Fibroblast of lung (primary cell): ENCODE measurements at regions not wholly inside any gene's neighbourhood (a gene's known extent, or its start where the extent isn't known, plus 50 kb on each side); places are given as distances from the start of the nearest gene placed in this dataset.
"Not testable (repeated sequence)": the region's sequence is repeated elsewhere in the genome, so short reads cannot be mapped to it uniquely, and the experiment has no call there.

Experiments
- DNase-seq, 2 donors: peaks; one replicate each; pipeline versions ENCODE4 v3.0.0 to v3.0.0-alpha.2; 2010; ENCODE audit warnings: low read depth in 2 of 2
- H2AFZ ChIP-seq: 2 replicates; pipeline ENCODE4 v1.5.1; 2012; ENCODE audit warnings: low read length, control low read depth, inconsistent platforms
- H3K27ac ChIP-seq: 2 replicates; pipeline ENCODE4 v1.5.1; 2011; ENCODE audit warnings: low read length, control low read depth; ENCODE audit not compliant: insufficient read depth
- H3K27me3 ChIP-seq: 2 replicates; pipeline ENCODE4 v1.5.1; 2011; ENCODE audit warnings: mild to moderate bottlenecking, low read length; ENCODE audit not compliant: control insufficient read depth, insufficient read depth
- H3K36me3 ChIP-seq: 2 replicates; pipeline ENCODE4 v1.5.1; 2011; ENCODE audit warnings: low read length; ENCODE audit not compliant: control insufficient read depth, insufficient read depth
- H3K4me1 ChIP-seq: 2 replicates; pipeline ENCODE4 v1.5.1; 2011; ENCODE audit warnings: low read length; ENCODE audit not compliant: control insufficient read depth, insufficient read depth; ENCODE audit errors: extremely low read depth
- H3K4me2 ChIP-seq: 2 replicates; pipeline ENCODE4 v1.5.1; 2011; ENCODE audit warnings: low read length, control low read depth; ENCODE audit not compliant: insufficient read depth; ENCODE audit errors: extremely low read depth
- H3K4me3 ChIP-seq, 4 experiments: fragments of 200-600 bp in 1 of 4; sonication (generic) in 1 of 4; replicated peaks in 1 of 4; 2 replicates each; pipeline ENCODE4 v1.5.1; 2011 to 2016; ENCODE audit warnings: low read length in 4 of 4, low read depth in 3 of 4, mild to moderate bottlenecking in 3 of 4, control low read depth in 2 of 4, inconsistent platforms in 1 of 4, mixed read lengths in 1 of 4; ENCODE audit not compliant: insufficient read depth in 1 of 4; ENCODE audit errors: control extremely low read depth in 1 of 4
- H3K79me2 ChIP-seq: 2 replicates; pipeline ENCODE4 v1.5.1; 2012; ENCODE audit warnings: mild to moderate bottlenecking, low read length, inconsistent platforms; ENCODE audit not compliant: control insufficient read depth, insufficient read depth
- H3K9ac ChIP-seq: 2 replicates; pipeline ENCODE4 v1.5.1; 2011; ENCODE audit warnings: mild to moderate bottlenecking, low read length, control low read depth; ENCODE audit not compliant: insufficient read depth
- H3K9me3 ChIP-seq: 2 replicates; pipeline ENCODE4 v1.5.1; 2012; ENCODE audit warnings: low read depth, low read length; ENCODE audit not compliant: control insufficient read depth, insufficient read depth
- H4K20me1 ChIP-seq: 2 replicates; pipeline ENCODE4 v1.5.1; 2011; ENCODE audit warnings: low read length; ENCODE audit not compliant: control insufficient read depth, insufficient read depth; ENCODE audit errors: extremely low read depth
- EZH2 ChIP-seq: IDR thresholded peaks from 2 replicates; pipeline ENCODE4 v1.5.1; 2012; ENCODE audit warnings: low read length, control low read depth, mild to moderate bottlenecking; ENCODE audit errors: missing control alignments
- TF ChIP-seq, protein P1 (sequence below), 2 donors: IDR thresholded peaks in 1 of 2; conservative IDR thresholded peaks in 1 of 2; 1 replicate in 1 of 2; 2 replicates in 1 of 2; pipeline ENCODE4 v1.5.1; 2011 to 2012; ENCODE audit warnings: low read length in 2 of 2, control low read depth in 1 of 2, inconsistent platforms in 1 of 2, low read depth in 1 of 2, mild to moderate bottlenecking in 1 of 2

DNA sequence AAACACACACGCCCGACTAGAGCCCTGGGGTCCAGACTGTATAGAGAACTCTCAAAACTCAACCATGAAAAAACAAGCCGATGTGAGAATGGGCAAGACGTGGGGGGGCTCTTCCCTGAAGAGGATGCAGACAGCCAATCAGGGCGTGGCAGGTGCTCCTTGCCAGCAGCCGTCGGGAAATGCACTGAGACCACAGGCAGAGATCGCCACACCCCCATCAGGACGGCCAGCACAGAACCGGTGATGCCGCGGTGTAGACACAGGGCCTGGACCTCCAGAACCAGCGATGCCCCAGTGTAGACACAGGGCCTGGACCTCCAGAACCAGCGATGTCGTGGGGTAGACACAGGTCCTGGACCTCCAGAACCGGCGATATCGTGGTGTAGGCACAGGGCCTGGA is 169.2 kb downstream of the LAT start:
- Histone ChIP-seq H3K79me2 (no peaks in the 10 kb centered on the region), H4K20me1 (no peaks in the 10 kb centered on the region), H3K27me3 (no peaks in the 10 kb centered on the region), H3K4me2 (no peak overlapping the region), H3K4me1 (peaks cover 9% of the 10 kb centered on the region), H3K9me3 (no peaks in the 10 kb centered on the region), H3K4me3 (no peak overlapping the region), H3K9ac (no peak overlapping the region), H2AFZ (no peak overlapping the region), H3K27ac (no peak overlapping the region), H3K36me3 (no peaks in the 10 kb centered on the region)
- TF ChIP-seq, protein P1, sequence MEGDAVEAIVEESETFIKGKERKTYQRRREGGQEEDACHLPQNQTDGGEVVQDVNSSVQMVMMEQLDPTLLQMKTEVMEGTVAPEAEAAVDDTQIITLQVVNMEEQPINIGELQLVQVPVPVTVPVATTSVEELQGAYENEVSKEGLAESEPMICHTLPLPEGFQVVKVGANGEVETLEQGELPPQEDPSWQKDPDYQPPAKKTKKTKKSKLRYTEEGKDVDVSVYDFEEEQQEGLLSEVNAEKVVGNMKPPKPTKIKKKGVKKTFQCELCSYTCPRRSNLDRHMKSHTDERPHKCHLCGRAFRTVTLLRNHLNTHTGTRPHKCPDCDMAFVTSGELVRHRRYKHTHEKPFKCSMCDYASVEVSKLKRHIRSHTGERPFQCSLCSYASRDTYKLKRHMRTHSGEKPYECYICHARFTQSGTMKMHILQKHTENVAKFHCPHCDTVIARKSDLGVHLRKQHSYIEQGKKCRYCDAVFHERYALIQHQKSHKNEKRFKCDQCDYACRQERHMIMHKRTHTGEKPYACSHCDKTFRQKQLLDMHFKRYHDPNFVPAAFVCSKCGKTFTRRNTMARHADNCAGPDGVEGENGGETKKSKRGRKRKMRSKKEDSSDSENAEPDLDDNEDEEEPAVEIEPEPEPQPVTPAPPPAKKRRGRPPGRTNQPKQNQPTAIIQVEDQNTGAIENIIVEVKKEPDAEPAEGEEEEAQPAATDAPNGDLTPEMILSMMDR (conservative IDR thresholded peaks at IDR 0.05 in 1 of 2, IDR thresholded peaks at IDR 0.05 in 1 of 2; ENCODE audit: low read depth in 1 of 2, low read length in 2 of 2): no peak
- TF ChIP-seq EZH2: no peak
- no peak for DNase-seq

DNA sequence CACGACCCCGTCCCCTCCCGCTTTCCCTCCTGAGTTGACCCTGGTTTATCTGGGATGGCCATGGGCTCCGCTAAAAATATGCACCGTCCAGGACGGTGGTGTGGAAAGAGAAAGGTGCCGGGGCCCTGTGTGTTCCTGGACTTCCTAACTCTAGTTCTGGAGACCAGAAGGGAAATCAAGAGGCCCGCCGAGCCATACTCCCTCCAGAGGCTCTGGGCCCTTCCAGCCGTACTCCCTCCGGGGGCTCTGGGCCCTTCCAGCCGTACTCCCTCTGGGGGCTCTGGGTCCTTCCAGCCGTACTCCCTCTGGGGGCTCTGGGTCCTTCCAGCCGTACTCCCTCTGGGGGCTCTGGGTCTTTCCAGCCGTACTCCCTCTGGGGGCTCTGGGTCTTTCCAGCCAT is 168.5 kb downstream of the LAT start:
- H3K79me2 ChIP-seq, H3K4me2 ChIP-seq, H3K27me3 ChIP-seq, H3K36me3 ChIP-seq, H3K9me3 ChIP-seq, H3K4me1 ChIP-seq, H3K27ac ChIP-seq, H2AFZ ChIP-seq, H3K9ac ChIP-seq, DNase-seq, H3K4me3 ChIP-seq, H4K20me1 ChIP-seq: not testable (repeated sequence)

DNA sequence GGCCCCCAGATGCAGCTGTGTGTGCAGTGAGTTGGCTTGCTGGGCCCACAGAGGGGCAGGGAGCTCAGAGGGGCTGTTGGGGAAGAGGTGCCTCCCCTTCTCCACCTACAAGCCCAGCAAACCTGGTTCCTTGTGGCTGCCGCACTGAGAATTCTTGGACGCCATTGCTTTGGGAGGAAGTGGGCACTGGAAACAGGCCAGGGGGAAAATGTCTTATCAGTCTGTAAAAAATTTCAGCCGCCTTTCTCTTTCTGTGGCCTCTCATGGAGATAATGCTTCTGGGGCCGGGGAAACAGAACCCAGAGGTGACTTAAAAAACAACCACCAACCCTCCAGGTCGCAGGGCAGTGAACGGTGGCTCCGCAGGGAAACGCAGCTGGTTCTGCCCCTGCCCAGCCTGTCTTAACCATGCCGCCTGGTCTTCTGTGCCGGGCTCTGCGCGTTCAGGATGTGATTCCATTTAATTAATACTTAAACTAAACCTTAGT is 167.7 kb downstream of the LAT start:
- H3K79me2 ChIP-seq, H3K9me3 ChIP-seq, H3K27ac ChIP-seq, H2AFZ ChIP-seq, H3K36me3 ChIP-seq, H3K27me3 ChIP-seq, H3K4me2 ChIP-seq, H3K4me1 ChIP-seq, H3K9ac ChIP-seq, H4K20me1 ChIP-seq, H3K4me3 ChIP-seq: not testable (repeated sequence)
- peak in 1 of 2 donors; percentile 46 for DNase-seq

GRCh38 chr16:29151317-29151716 is 166.5 kb downstream of the LAT start:
- peaks cover 4% of the 10 kb centered on the region for H3K4me1 ChIP-seq
- TF ChIP-seq EZH2: no peak
- TF ChIP-seq, protein P1 (conservative IDR thresholded peaks at IDR 0.05 in 1 of 2, IDR thresholded peaks at IDR 0.05 in 1 of 2; ENCODE audit: low read depth in 1 of 2, low read length in 2 of 2): no peak
- no peaks in the 10 kb centered on the region for H3K27me3 ChIP-seq
- H3K9ac ChIP-seq: no peak overlapping the region
- no peaks in the 10 kb centered on the region for H4K20me1 ChIP-seq
- H3K4me3 ChIP-seq: no peak overlapping the region
- DNase-seq: no peak
- H3K36me3 ChIP-seq: no peaks in the 10 kb centered on the region
- no peaks in the 10 kb centered on the region for H3K9me3 ChIP-seq
- no peaks in the 10 kb centered on the region for H3K79me2 ChIP-seq
- no peak overlapping the region for H3K27ac ChIP-seq
- no peak overlapping the region for H2AFZ ChIP-seq
- H3K4me2 ChIP-seq: no peak overlapping the region

DNA sequence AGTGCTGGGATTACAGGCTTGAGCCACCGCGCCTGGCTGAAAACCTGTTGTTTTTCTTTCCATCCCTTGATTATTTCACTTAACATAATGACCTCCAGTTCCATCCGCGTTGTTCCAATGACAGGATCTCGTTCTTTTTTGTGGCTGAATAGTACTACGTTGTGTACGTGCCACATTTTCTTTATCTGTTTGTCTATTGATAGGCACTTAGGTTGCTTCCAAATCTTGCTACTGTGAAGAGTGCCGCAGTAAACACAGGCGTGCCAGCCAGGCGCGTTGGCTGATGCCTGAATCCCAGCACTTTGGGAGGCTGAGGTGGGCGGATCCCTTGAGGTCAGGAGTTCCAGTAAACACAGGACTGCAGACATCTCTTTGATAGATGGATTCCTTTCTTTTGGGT is 165.1 kb downstream of the LAT start:
- not testable (repeated sequence) for H3K36me3 ChIP-seq, H3K9ac ChIP-seq, H2AFZ ChIP-seq, H3K27me3 ChIP-seq, H4K20me1 ChIP-seq, H3K4me3 ChIP-seq, H3K9me3 ChIP-seq, H3K4me1 ChIP-seq, H3K27ac ChIP-seq, DNase-seq, H3K4me2 ChIP-seq, H3K79me2 ChIP-seq
